Activated T-helper 2 cell treated with anti-CD3 and anti-CD28 coated beads, Interferon-gamma antibody, Interleukin-2, Interleukin-4, amounts not matched to agents 10 μg/mL and 5 μg/mL and 100 μg/mL, durations not matched to agents 14 hours and 24 hours and 36 hours (primary cell): ENCODE measurements at regions not wholly inside any gene's neighbourhood (a gene's known extent, or its start where the extent isn't known, plus 50 kb on each side); places are given as distances from the start of the nearest gene placed in this dataset.

Experiments used
- DNase-seq: peaks from one replicate; pipeline ENCODE4 v3.0.0; 2021; ENCODE audit warnings: low spot score
- H3K27ac Mint-ChIP-seq: one replicate; pipeline ENCODE4 v1.8.0; 2021; ENCODE audit warnings: mixed read lengths
- H3K27me3 Mint-ChIP-seq: one replicate; pipeline ENCODE4 v1.8.0; 2021; ENCODE audit warnings: low read depth, mixed read lengths
- H3K36me3 Mint-ChIP-seq: one replicate; pipeline ENCODE4 v1.8.0; 2021; ENCODE audit warnings: low read depth, mixed read lengths
- H3K4me1 Mint-ChIP-seq: one replicate; pipeline ENCODE4 v1.8.0; 2021; ENCODE audit warnings: low read depth, mixed read lengths
- H3K4me3 Mint-ChIP-seq: one replicate; pipeline ENCODE4 v1.8.0; 2021; ENCODE audit warnings: low read depth, mild to moderate bottlenecking, moderate library complexity, mixed read lengths
- H3K9me3 Mint-ChIP-seq: one replicate; pipeline ENCODE4 v1.8.0; 2021; ENCODE audit warnings: mixed read lengths
- intact Hi-C: fragments of 100-400 bp; cut with micrococcal nuclease; formaldehyde crosslinking; loops from one replicate; pipeline ENCODE4 v1.15.1; 2023

DNA sequence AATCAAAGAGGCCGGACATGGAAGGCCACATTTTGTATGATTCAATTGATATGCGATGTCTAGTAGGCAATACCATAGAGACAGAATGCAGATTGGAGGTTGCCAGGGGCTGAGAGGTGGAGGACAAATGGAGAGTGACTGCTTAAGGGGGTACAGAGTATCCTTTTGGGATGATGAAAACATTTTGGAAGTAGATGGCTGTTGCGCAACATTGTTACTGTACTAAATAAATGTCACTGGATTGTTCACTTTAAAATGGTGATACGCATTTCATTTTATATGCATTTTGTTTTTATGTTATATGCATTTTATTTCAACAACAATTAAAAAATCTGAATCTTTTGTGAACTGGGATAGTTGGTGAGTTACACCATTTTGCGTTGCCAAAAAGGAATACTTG, 99.7 kb upstream of the AGBL1 start:
- Mint-ChIP-seq H3K27me3 (no peaks in the 10 kb centered on the region), H3K9me3 (peaks cover 8% of the 10 kb centered on the region), H3K4me1 (no peaks in the 10 kb centered on the region), H3K36me3 (no peaks in the 10 kb centered on the region), H3K4me3 (no peak overlapping the region), H3K27ac (no peak overlapping the region)
- no peak for DNase-seq
- intact Hi-C loops: no loop called here

DNA sequence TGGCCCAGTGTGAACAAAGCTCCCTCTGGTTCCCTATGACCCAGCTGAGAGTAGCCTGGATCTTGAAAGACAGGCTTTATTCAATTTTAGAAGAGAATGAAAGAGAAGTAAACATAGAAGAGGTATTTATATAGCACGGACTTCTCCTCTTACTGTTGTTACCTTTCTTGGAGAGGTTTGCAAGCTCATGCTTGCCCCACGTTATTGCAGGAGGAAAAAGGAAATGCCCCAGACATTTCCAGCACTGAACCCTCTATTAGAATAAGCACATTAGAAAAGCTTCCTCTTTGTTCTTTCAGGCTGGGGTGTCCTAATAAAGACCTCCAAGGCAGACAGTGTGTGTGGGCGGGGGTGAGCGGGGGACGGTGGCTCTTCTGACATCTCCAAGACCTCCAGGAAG, 98.7 kb upstream of the AGBL1 start:
- intact Hi-C loops: no loop called here
- H3K27ac Mint-ChIP-seq: no peak overlapping the region
- H3K36me3 Mint-ChIP-seq: no peaks in the 10 kb centered on the region
- peaks cover 4% of the 10 kb centered on the region for H3K9me3 Mint-ChIP-seq
- no peaks in the 10 kb centered on the region for H3K4me1 Mint-ChIP-seq
- H3K4me3 Mint-ChIP-seq: no peak overlapping the region
- H3K27me3 Mint-ChIP-seq: no peaks in the 10 kb centered on the region
- DNase-seq: no peak

DNA sequence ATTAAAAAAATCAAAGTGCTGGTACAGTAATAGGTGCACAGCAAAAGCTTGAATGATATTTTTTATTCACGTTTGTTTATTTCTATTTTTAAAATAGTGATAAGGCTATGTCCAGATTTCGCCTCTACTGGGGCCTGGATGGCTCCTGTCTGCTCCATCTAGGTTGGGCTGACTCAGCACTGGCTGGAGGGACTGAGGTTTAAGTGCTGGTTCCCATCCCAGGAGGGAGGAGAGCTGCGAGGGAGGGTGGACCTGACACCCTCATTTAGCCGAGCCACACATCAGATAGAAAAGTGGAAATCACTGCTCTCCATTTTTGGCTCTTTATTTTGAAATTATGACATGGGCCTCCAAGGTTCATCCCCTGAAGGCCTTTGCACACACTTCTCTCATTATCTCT, 95.4 kb upstream of the AGBL1 start:
- no peak overlapping the region for H3K27ac Mint-ChIP-seq
- no peak overlapping the region for H3K4me3 Mint-ChIP-seq
- H3K36me3 Mint-ChIP-seq: no peaks in the 10 kb centered on the region
- H3K4me1 Mint-ChIP-seq: no peaks in the 10 kb centered on the region
- H3K9me3 Mint-ChIP-seq: no peaks in the 10 kb centered on the region
- intact Hi-C loops: no loop called here
- H3K27me3 Mint-ChIP-seq: no peaks in the 10 kb centered on the region
- DNase-seq: no peak

DNA sequence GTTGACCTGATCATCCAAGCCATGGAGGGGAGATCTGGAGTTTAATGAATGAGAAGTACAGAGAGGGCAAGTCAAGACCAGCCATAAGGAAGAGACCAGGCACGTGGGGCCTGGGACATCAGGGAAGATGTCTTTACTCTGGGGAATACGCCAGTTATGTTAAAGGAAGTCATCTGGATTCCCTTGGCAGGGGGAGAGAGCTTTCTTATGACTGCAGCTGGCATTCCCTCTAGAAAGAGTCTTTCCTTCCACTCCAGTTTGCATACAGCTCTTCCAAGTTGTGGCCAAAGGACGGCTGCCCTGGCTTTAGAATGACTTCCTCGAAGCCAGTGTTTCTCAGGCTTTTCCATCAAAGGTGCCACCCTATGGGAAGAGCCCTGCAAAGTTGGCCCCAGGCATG, 93.6 kb upstream of the AGBL1 start:
- Mint-ChIP-seq H3K36me3 (no peaks in the 10 kb centered on the region), H3K27me3 (no peaks in the 10 kb centered on the region), H3K9me3 (no peaks in the 10 kb centered on the region), H3K27ac (no peak overlapping the region), H3K4me1 (no peaks in the 10 kb centered on the region), H3K4me3 (no peak overlapping the region)
- intact Hi-C loops: no loop called here
- DNase-seq: no peak

DNA sequence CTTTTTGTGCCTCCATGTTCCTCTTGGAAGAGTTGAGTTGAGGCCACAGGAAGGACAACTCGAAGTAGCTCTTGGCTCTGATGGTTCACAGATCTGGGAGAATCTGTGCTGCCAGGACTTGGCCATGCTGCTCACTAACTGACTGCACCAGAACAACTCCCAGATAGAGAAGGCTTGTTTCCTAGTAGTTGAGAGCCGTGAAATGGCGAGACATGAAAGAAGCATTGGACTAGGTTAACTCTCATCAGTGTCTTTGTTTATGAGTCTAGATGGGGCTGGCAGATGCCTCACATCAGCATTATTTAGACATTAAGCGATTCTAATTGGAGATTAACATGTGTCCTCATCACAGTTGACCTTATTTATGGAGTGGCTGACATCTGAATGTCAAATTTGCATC, 92.9 kb upstream of the AGBL1 start:
- H3K4me3 Mint-ChIP-seq: no peak overlapping the region
- intact Hi-C loops: no loop called here
- H3K36me3 Mint-ChIP-seq: no peaks in the 10 kb centered on the region
- no peak for DNase-seq
- no peaks in the 10 kb centered on the region for H3K9me3 Mint-ChIP-seq
- H3K4me1 Mint-ChIP-seq: no peaks in the 10 kb centered on the region
- no peak overlapping the region for H3K27ac Mint-ChIP-seq
- H3K27me3 Mint-ChIP-seq: no peaks in the 10 kb centered on the region

DNA sequence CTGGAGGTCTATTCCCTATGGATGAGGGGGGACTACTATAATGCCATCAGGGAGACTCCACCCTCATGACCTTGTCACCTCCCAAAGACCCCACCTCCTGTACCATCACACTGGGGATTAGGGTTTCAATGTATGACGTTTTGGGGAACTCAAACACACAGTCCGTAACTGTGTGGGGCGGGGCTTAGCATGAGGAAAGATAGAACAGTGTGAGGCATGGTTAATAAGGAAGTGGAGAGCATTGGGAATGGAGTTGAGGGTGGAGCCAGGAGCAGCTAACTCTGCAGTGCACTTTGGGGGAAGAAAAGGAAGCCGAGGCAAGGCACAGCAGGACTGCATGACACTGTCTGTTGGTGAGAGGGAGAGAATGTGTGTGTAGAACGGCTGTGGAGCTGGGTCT, 90.9 kb upstream of the AGBL1 start:
- H3K4me1 Mint-ChIP-seq: no peaks in the 10 kb centered on the region
- no peaks in the 10 kb centered on the region for H3K36me3 Mint-ChIP-seq
- H3K9me3 Mint-ChIP-seq: no peaks in the 10 kb centered on the region
- H3K27ac Mint-ChIP-seq: no peak overlapping the region
- H3K27me3 Mint-ChIP-seq: no peaks in the 10 kb centered on the region
- intact Hi-C loops: no loop called here
- no peak overlapping the region for H3K4me3 Mint-ChIP-seq
- no peak for DNase-seq

DNA sequence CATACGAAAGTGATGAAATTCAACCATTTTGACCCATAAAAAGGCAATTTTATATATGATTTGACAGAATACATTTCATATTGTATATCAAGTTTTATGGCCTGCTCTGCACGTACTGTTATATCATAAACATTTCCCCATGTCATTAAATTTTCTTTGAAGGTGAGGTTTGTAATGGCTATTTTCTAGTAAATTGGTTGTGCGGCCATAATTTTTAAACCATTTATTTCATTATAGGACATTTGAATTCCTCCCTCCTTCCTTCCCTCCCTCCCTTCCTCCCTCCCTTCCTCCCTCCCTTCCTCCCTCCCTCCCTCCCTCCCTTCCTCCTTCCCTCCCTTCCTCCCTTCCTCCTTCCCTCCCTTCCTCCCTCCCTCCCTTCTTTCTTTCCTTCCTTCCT, 87.4 kb upstream of the AGBL1 start:
- Mint-ChIP-seq H3K9me3 (peaks cover 7% of the 10 kb centered on the region), H3K4me3 (no peak overlapping the region), H3K27me3 (no peaks in the 10 kb centered on the region), H3K4me1 (no peaks in the 10 kb centered on the region), H3K36me3 (no peaks in the 10 kb centered on the region), H3K27ac (no peak overlapping the region)
- intact Hi-C loops: no loop called here
- DNase-seq: no peak

DNA sequence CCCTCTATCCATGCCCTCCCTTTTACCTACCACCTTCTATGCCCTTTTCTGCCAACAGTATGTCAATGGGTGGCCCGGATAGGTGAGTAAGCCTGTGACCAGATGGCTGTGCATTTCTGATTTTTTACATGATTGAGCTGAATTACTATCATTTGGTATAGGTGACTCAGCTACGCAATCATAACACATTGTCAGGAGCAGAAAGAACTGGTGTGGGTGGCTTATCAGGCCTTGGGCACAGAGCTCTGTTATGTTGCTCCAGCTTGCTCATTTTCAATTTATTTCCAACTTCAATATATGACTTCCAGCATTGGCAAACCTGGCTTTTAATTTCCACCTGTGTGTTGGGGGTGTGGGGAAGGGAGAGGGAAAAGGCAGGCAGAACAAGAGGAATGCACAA, 86.6 kb upstream of the AGBL1 start:
- H3K9me3 Mint-ChIP-seq: peaks cover 7% of the 10 kb centered on the region
- no peaks in the 10 kb centered on the region for H3K4me1 Mint-ChIP-seq
- H3K27ac Mint-ChIP-seq: no peak overlapping the region
- intact Hi-C loops: no loop called here
- no peaks in the 10 kb centered on the region for H3K27me3 Mint-ChIP-seq
- no peak for DNase-seq
- no peak overlapping the region for H3K4me3 Mint-ChIP-seq
- H3K36me3 Mint-ChIP-seq: no peaks in the 10 kb centered on the region

DNA sequence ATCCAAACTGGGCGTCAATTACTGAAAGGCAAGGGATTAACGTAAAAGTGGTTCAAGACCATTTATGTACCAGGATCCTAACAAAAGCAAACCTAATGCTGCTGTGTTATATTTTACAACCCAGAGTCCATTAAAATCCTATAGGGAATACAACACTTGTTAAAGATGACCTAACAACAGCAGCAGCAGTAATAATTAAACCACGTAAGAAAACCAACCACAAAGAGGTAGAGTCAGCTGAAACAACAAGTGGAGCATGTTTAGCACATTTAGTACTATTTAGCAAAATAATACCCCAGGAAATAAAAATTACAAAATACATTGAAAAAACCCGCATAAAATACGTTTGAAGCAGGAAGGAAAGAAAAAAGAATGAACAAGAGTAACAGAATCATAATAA, 82.1 kb upstream of the AGBL1 start:
- Mint-ChIP-seq H3K9me3 (peaks cover 7% of the 10 kb centered on the region), H3K36me3 (no peaks in the 10 kb centered on the region), H3K4me1 (no peaks in the 10 kb centered on the region), H3K27ac (no peak overlapping the region), H3K4me3 (no peak overlapping the region), H3K27me3 (no peaks in the 10 kb centered on the region)
- intact Hi-C loops: no loop called here
- no peak for DNase-seq

DNA sequence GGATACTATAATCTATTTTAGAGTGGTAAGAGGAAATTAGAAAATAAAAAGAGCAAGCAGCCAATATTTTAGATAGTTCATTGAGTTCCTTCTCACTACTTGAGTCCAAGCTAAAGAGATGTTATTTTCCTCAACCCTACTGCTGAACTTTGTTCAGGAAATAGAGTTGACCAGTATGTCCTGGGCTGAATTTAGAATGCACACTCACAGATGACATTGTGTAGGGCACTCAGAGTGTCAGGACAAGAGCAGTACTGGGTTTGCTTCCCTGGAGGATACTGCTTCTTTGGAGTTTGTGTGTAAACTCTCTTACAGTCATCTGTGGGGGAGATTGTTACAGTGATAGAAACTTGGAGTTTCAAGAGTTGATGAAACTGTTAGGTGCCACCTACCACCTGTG, 80.0 kb upstream of the AGBL1 start:
- H3K4me3 Mint-ChIP-seq: no peak overlapping the region

DNA sequence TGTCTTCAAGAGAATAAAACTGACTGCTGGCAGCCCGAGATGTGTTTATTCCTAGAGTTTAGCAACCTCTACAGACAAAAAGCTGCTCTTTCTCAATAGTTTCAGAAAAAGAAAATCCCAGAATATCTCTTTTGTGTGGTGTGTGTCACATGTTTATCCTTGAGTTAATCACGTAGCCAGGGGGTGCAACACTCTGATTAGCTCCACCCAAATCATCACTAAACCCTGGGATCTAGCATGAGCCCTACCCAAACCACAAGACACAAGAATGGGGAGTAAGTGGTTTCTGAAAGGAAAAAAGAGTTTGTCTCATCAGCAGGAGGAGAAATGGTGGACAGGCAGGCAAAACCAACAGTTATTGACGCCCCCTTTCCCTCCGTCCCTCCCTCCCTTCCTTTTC, 78.5 kb upstream of the AGBL1 start:
- H3K4me1 Mint-ChIP-seq: no peaks in the 10 kb centered on the region
- no peaks in the 10 kb centered on the region for H3K36me3 Mint-ChIP-seq
- no peaks in the 10 kb centered on the region for H3K9me3 Mint-ChIP-seq
- intact Hi-C loops: no loop called here
- no peak for DNase-seq
- peaks cover 1% of the 10 kb centered on the region for H3K27me3 Mint-ChIP-seq
- H3K27ac Mint-ChIP-seq: no peak overlapping the region
- no peak overlapping the region for H3K4me3 Mint-ChIP-seq

More for the DNA sequence above, 80.0 kb upstream of the AGBL1 start:
- Mint-ChIP-seq H3K9me3 (peaks cover 5% of the 10 kb centered on the region), H3K36me3 (no peaks in the 10 kb centered on the region), H3K27ac (no peak overlapping the region), H3K4me1 (no peaks in the 10 kb centered on the region), H3K27me3 (no peaks in the 10 kb centered on the region)
- DNase-seq: no peak
- intact Hi-C loops: no loop called here

DNA sequence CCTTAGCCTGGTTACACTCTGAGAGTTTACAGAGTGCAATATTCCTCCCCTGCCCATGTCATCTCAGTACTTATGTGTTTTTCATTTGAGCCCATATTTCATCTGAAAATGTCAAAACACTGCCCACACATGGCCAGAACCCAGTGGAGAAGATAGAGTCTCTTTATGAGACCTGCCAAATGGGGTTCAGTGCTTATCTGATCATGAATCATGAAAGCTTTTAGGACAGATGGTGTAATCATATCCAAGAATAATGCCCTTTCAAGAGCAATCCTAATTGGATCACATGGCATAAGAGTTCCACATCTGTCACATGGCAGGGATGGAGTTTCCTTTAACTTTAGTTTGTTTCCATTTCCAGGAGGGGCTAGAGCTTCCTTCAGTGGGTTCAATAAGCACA, 77.2 kb upstream of the AGBL1 start:
- intact Hi-C loops: no loop called here
- no peak for DNase-seq
- no peaks in the 10 kb centered on the region for H3K36me3 Mint-ChIP-seq
- H3K27me3 Mint-ChIP-seq: peaks cover 1% of the 10 kb centered on the region
- no peaks in the 10 kb centered on the region for H3K9me3 Mint-ChIP-seq
- H3K4me3 Mint-ChIP-seq: no peak overlapping the region
- H3K27ac Mint-ChIP-seq: no peak overlapping the region
- H3K4me1 Mint-ChIP-seq: no peaks in the 10 kb centered on the region

DNA sequence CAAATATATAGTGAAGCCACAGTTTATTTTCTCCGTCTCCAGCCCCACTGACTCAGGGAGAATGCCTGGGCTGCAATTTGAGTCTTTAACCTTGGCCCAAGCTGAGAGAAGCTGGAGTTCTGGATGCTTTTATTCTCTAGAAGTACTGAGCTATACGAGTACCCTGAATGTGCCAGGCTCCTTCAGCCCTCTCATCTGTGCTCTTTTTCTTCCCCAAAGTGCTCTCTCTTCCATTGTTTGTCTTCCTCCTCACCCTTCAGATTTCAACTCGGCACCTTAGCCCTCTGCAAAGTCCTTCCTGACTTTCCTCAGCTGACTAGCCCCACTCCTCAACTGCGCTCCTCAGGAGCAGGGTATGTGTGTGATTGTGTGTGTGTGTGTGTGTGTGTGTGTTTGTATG, 75.6 kb upstream of the AGBL1 start:
- Mint-ChIP-seq H3K4me3 (no peak overlapping the region), H3K9me3 (no peaks in the 10 kb centered on the region), H3K27ac (no peak overlapping the region), H3K36me3 (no peaks in the 10 kb centered on the region), H3K27me3 (peaks cover 1% of the 10 kb centered on the region), H3K4me1 (no peaks in the 10 kb centered on the region)
- intact Hi-C loops: no loop called here
- no peak for DNase-seq

DNA sequence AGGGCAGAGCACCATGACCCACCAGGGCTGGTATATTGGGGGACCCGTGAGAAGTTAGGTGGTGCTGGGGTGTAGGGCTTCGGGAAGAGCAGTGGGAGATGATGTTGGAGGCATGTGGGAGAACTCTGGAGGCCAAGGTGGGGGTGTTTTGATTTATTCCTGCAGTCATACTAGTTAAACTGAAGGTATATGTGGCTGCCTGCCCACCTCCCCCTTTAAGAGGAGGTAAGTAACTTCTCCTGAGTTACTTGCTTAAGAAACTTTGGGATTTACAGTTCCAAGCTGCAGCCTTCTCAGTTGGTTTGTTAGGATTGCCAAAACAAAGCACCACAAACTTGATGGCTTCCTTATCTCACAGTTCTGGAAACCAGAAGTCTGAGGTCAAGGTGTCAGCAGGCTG, 73.1 kb upstream of the AGBL1 start:
- intact Hi-C loops: no loop called here
- no peaks in the 10 kb centered on the region for H3K4me1 Mint-ChIP-seq
- H3K9me3 Mint-ChIP-seq: no peaks in the 10 kb centered on the region
- no peak overlapping the region for H3K4me3 Mint-ChIP-seq
- H3K27me3 Mint-ChIP-seq: peaks cover 1% of the 10 kb centered on the region
- H3K36me3 Mint-ChIP-seq: no peaks in the 10 kb centered on the region
- DNase-seq: no peak
- H3K27ac Mint-ChIP-seq: no peak overlapping the region
